ENCODE measurements at regions not wholly inside any gene's neighbourhood (a gene's known extent, or its start where the extent isn't known, plus 50 kb on each side); places are given as distances from the start of the nearest gene placed in this dataset.

- no peak for DNase-seq (ENCODE audit: low read depth)
These were observed 59.2 kb upstream of the DUSP22 start for GRCh38 chr6:232982-233640.

GRCh38 chr6:234706-235372 lies 57.4 kb upstream of the DUSP22 start:
- no peaks in the 10 kb centered on the region for H3K36me3 ChIP-seq (ENCODE audit: control insufficient read depth, insufficient read depth, low read length)
- ChIA-PET POLR2A (no interaction called here), CTCF (no interaction called here)
- DNase-seq (ENCODE audit: low read depth), result no peak
- no peaks in the 10 kb centered on the region for H3K27me3 ChIP-seq (ENCODE audit: control insufficient read depth, insufficient read depth, low read length)
- H3K4me3 ChIP-seq (ENCODE audit: low read depth, low read length), result no peak overlapping the region
- no peak for TF ChIP-seq CTCF (IDR thresholded peaks at IDR 0.05; ENCODE audit: insufficient read depth, low read depth, low read length)

More at GRCh38 chr6:232982-233640, 59.2 kb upstream of the DUSP22 start:
- CTCF ChIA-PET, result no interaction called here
- no peak for TF ChIP-seq CTCF (IDR thresholded peaks at IDR 0.05; ENCODE audit: insufficient read depth, low read depth, low read length)
- Histone ChIP-seq H3K36me3 (ENCODE audit: control insufficient read depth, insufficient read depth, low read length) (no peaks in the 10 kb centered on the region), H3K4me3 (ENCODE audit: low read depth, low read length) (no peak overlapping the region), H3K27me3 (ENCODE audit: control insufficient read depth, insufficient read depth, low read length) (no peaks in the 10 kb centered on the region)
- POLR2A ChIA-PET, result no interaction called here

GRCh38 chr6:235763-236360 lies 56.4 kb upstream of the DUSP22 start:
- CTCF ChIA-PET, result no interaction called here
- H3K36me3 ChIP-seq (ENCODE audit: control insufficient read depth, insufficient read depth, low read length), result no peaks in the 10 kb centered on the region
- peak overlapping the region; percentile 17 for H3K4me3 ChIP-seq (ENCODE audit: low read depth, low read length)
- DNase-seq (ENCODE audit: low read depth), result no peak
- POLR2A ChIA-PET, result no interaction called here
- no peaks in the 10 kb centered on the region for H3K27me3 ChIP-seq (ENCODE audit: control insufficient read depth, insufficient read depth, low read length)
- TF ChIP-seq CTCF (IDR thresholded peaks at IDR 0.05; ENCODE audit: insufficient read depth, low read depth, low read length), result no peak

- H3K27me3 ChIP-seq (ENCODE audit: control insufficient read depth, insufficient read depth, low read length), result no peaks in the 10 kb centered on the region
- POLR2A ChIA-PET, result no interaction called here
- no peak for TF ChIP-seq CTCF (IDR thresholded peaks at IDR 0.05; ENCODE audit: insufficient read depth, low read depth, low read length)
- CTCF ChIA-PET, result no interaction called here
- H3K4me3 ChIP-seq (ENCODE audit: low read depth, low read length), result no peak overlapping the region
- no peaks in the 10 kb centered on the region for H3K36me3 ChIP-seq (ENCODE audit: control insufficient read depth, insufficient read depth, low read length)
- no peak for DNase-seq (ENCODE audit: low read depth)
These were observed 55.8 kb upstream of the DUSP22 start for GRCh38 chr6:236519-236918.

GRCh38 chr6:240151-240550 lies 52.1 kb upstream of the DUSP22 start:
- Histone ChIP-seq H3K36me3 (ENCODE audit: control insufficient read depth, insufficient read depth, low read length) (no peaks in the 10 kb centered on the region), H3K4me3 (ENCODE audit: low read depth, low read length) (no peak overlapping the region), H3K27me3 (ENCODE audit: control insufficient read depth, insufficient read depth, low read length) (no peaks in the 10 kb centered on the region)
- DNase-seq (ENCODE audit: low read depth), result no peak
- TF ChIP-seq CTCF (IDR thresholded peaks at IDR 0.05; ENCODE audit: insufficient read depth, low read depth, low read length), result no peak
- ChIA-PET POLR2A (no interaction called here), CTCF (no interaction called here)
